ENCODE measurements at regions not wholly inside any gene's neighbourhood (a gene's known extent, or its start where the extent isn't known, plus 50 kb on each side); places are given as distances from the start of the nearest gene placed in this dataset.
"Not testable (repeated sequence)": the region's sequence is repeated elsewhere in the genome, so short reads cannot be mapped to it uniquely, and the experiment has no call there.

GRCh38 chr5:11392-11791 is 80.6 kb upstream of the PLEKHG4B start:
- H3K4me3 ChIP-seq (replicated peaks in 1 of 3; ENCODE audit: insufficient read depth in 1 of 3, low read depth in 1 of 3, low read length in 3 of 3); intact Hi-C loops (cut with micrococcal nuclease); H4K20me1 ChIP-seq (replicated peaks; ENCODE audit: control insufficient read depth, extremely low read depth, insufficient read depth, low read length); H3K27me3 ChIP-seq (ENCODE audit: control insufficient read depth in 2 of 2, insufficient read depth in 2 of 2, low read length in 2 of 2); H3K9ac ChIP-seq (replicated peaks; ENCODE audit: extremely low read depth, insufficient read depth, low read length); H2AFZ ChIP-seq (ENCODE audit: low read depth, low read length); CTCF ChIA-PET; H3K4me1 ChIP-seq (ENCODE audit: control insufficient read depth, extremely low read depth, insufficient read depth, low read length); BruUV-seq (replicated peaks); H3K36me3 ChIP-seq (ENCODE audit: control insufficient read depth in 2 of 2, extremely low read depth in 1 of 2, insufficient read depth in 2 of 2, low read length in 2 of 2); dilution Hi-C loops (cut with MboI; ENCODE audit: extremely low pct_ligation_motif_present, low sequenced_read_pairs); H3K79me2 ChIP-seq (ENCODE audit: control insufficient read depth, insufficient read depth, low read length); H3K4me2 ChIP-seq (ENCODE audit: insufficient read depth, low read length); POLR2A ChIA-PET; DNase-seq (ENCODE audit: low read depth, low spot score); H3K9me3 ChIP-seq (replicated peaks; ENCODE audit: control insufficient read depth, insufficient read depth, low read length); FAIRE-seq; H3K9me1 ChIP-seq (replicated peaks; ENCODE audit: control insufficient read depth, extremely low read depth, insufficient read depth, low read length); H3K27ac ChIP-seq (ENCODE audit: insufficient read depth, low read depth, low read length): not testable (repeated sequence)

- no TSS peak for BruUV-seq (replicated peaks)
- H3K9me3 ChIP-seq (replicated peaks; ENCODE audit: control insufficient read depth, insufficient read depth, low read length) = no peaks in the 10 kb centered on the region
- H3K9ac ChIP-seq (replicated peaks; ENCODE audit: extremely low read depth, insufficient read depth, low read length) = no peak overlapping the region
- ChIA-PET CTCF (no interaction called here), POLR2A (no interaction called here)
- intact Hi-C loops (cut with micrococcal nuclease) = no loop called here
- H3K79me2 ChIP-seq (ENCODE audit: control insufficient read depth, insufficient read depth, low read length) = no peaks in the 10 kb centered on the region
- TF ChIP-seq CTCF (IDR thresholded peaks at IDR 0.05; ENCODE audit: extremely low read depth in 1 of 2, insufficient read depth in 1 of 2, low read depth in 1 of 2, low read length in 2 of 2) (no peak), MAX (IDR thresholded peaks at IDR 0.05; ENCODE audit: insufficient read depth, insufficient read length) (no peak), FOS (IDR thresholded peaks at IDR 0.05; ENCODE audit: borderline replicate concordance, insufficient read depth, low read length) (no peak), EZH2 (IDR thresholded peaks at IDR 0.05; ENCODE audit: borderline replicate concordance, low read depth, low read length, severe bottlenecking) (no peak), JUN (IDR thresholded peaks at IDR 0.05; ENCODE audit: borderline replicate concordance, insufficient read depth, insufficient read length, low read depth) (no peak), GATA2 (IDR thresholded peaks at IDR 0.05; ENCODE audit: insufficient read depth, insufficient read length, low read depth, low read length) (no peak), POLR2A (IDR thresholded peaks at IDR 0.05; ENCODE audit: low read depth, low read length) (no peak), MYC (IDR thresholded peaks at IDR 0.05; ENCODE audit: low read depth, low read length) (no peak), POLR2AphosphoS5 (IDR thresholded peaks at IDR 0.05; ENCODE audit: insufficient read depth, low read depth, low read length) (no peak)
- no peak overlapping the region for H3K27ac ChIP-seq (ENCODE audit: insufficient read depth, low read depth, low read length)
- no peak overlapping the region for H3K4me2 ChIP-seq (ENCODE audit: insufficient read depth, low read length)
- H4K20me1 ChIP-seq (replicated peaks; ENCODE audit: control insufficient read depth, extremely low read depth, insufficient read depth, low read length) = no peaks in the 10 kb centered on the region
- DNase-seq (ENCODE audit: low read depth, low spot score) = no peak
- dilution Hi-C loops (cut with MboI; ENCODE audit: extremely low pct_ligation_motif_present, low sequenced_read_pairs) = no loop called here
- no peak overlapping the region for H3K4me3 ChIP-seq (replicated peaks in 1 of 3; ENCODE audit: insufficient read depth in 1 of 3, low read depth in 1 of 3, low read length in 3 of 3)
- no peaks in the 10 kb centered on the region for H3K9me1 ChIP-seq (replicated peaks; ENCODE audit: control insufficient read depth, extremely low read depth, insufficient read depth, low read length)
- no peaks in the 10 kb centered on the region for H3K4me1 ChIP-seq (ENCODE audit: control insufficient read depth, extremely low read depth, insufficient read depth, low read length)
- H3K27me3 ChIP-seq (ENCODE audit: control insufficient read depth in 2 of 2, insufficient read depth in 2 of 2, low read length in 2 of 2) = no peaks in the 10 kb centered on the region
- H3K36me3 ChIP-seq (ENCODE audit: control insufficient read depth in 2 of 2, extremely low read depth in 1 of 2, insufficient read depth in 2 of 2, low read length in 2 of 2) = no peaks in the 10 kb centered on the region
- FAIRE-seq = no peak
- H2AFZ ChIP-seq (ENCODE audit: low read depth, low read length) = no peak overlapping the region
Measured at GRCh38 chr5:11898-12297, 80.1 kb upstream of the PLEKHG4B start.
